HG03108 (cell line): ENCODE measurements at regions not wholly inside any gene's neighbourhood (a gene's known extent, or its start where the extent isn't known, plus 50 kb on each side); places are given as distances from the start of the nearest gene placed in this dataset.

Experiments
- ATAC-seq: cut with Tn5 transposase; IDR thresholded peaks from one replicate; pipeline ENCODE4 v1.9.1; 2021; ENCODE audit warnings: moderate library complexity; ENCODE audit not compliant: unreplicated experiment

- ATAC-seq, result no peak
These were observed 118.0 kb upstream of the PITRM1 start for GRCh38 chr10:3290550-3290949.

GRCh38 chr10:3287572-3288445 lies 115.2 kb upstream of the PITRM1 start:
- ATAC-seq, result no peak

GRCh38 chr10:3282674-3283017 lies 110.1 kb upstream of the PITRM1 start:
- ATAC-seq, result no peak

GRCh38 chr10:3281941-3282673 lies 109.5 kb upstream of the PITRM1 start:
- ATAC-seq, result no peak

- ATAC-seq, result no peak
These were observed 106.2 kb upstream of the PITRM1 start for GRCh38 chr10:3278771-3279170.

GRCh38 chr10:3277566-3277965 lies 105.0 kb upstream of the PITRM1 start:
- ATAC-seq, result no peak

- ATAC-seq, result no peak
These were observed 101.8 kb upstream of the PITRM1 start for GRCh38 chr10:3274414-3274813.

- no peak for ATAC-seq
These were observed 101.4 kb upstream of the PITRM1 start for GRCh38 chr10:3273966-3274365.

GRCh38 chr10:3272300-3272699 lies 99.7 kb upstream of the PITRM1 start:
- no peak for ATAC-seq

GRCh38 chr10:3271354-3272115 lies 99.0 kb upstream of the PITRM1 start:
- no peak for ATAC-seq

- ATAC-seq, result no peak
These were observed 98.2 kb upstream of the PITRM1 start for GRCh38 chr10:3270577-3271316.

- no peak for ATAC-seq
These were observed 95.4 kb upstream of the PITRM1 start for GRCh38 chr10:3268025-3268424.

- ATAC-seq, result no peak
These were observed 92.5 kb upstream of the PITRM1 start for GRCh38 chr10:3265088-3265487.

- ATAC-seq, result no peak
These were observed 91.7 kb upstream of the PITRM1 start for GRCh38 chr10:3264161-3264761.

- no peak for ATAC-seq
These were observed 91.2 kb upstream of the PITRM1 start for GRCh38 chr10:3263747-3264146.

GRCh38 chr10:3263082-3263481 lies 90.5 kb upstream of the PITRM1 start:
- no peak for ATAC-seq

GRCh38 chr10:3261921-3262320 lies 89.3 kb upstream of the PITRM1 start:
- no peak for ATAC-seq

GRCh38 chr10:3260066-3260834 lies 87.7 kb upstream of the PITRM1 start:
- no peak for ATAC-seq

GRCh38 chr10:3259499-3259898 lies 86.9 kb upstream of the PITRM1 start:
- no peak for ATAC-seq

GRCh38 chr10:3258394-3258793 lies 85.8 kb upstream of the PITRM1 start:
- no peak for ATAC-seq
